H1 (cell line): ENCODE measurements at regions not wholly inside any gene's neighbourhood (a gene's known extent, or its start where the extent isn't known, plus 50 kb on each side); places are given as distances from the start of the nearest gene placed in this dataset.

ENCODE experiments used
- CTCF ChIA-PET: fragments of 300-600 bp; sonication (Branson Sonifier 250); formaldehyde crosslinking; loops from one replicate; lab custom pipeline; 2021; ENCODE audit not compliant: partially characterized antibody; lab: Charles Lee
- POLR2A ChIA-PET: fragments of 300-600 bp; sonication (Branson Sonifier 250); formaldehyde crosslinking; loops from one replicate; lab custom pipeline; 2021; ENCODE audit warnings: inconsistent platforms; ENCODE audit not compliant: partially characterized antibody; lab: Charles Lee
- DNase-seq, 2 experiments: peaks; one replicate each; pipeline versions ENCODE4 v3.0.0 to v3.0.0-alpha.2; 2010 to 2022; ENCODE audit warnings: low spot score in 2 of 2, low read depth in 1 of 2, mixed read lengths in 1 of 2
- FAIRE-seq: peaks from 2 replicates; lab custom pipeline; 2011; peaks lifted over from hg19 to GRCh38; lab: Jason Lieb, UNC
- H2AFZ ChIP-seq: 2 replicates; pipeline ENCODE4 v1.8.1; 2012; ENCODE audit warnings: low read length, inconsistent platforms
- H2AK5ac ChIP-seq: 2 replicates; pipeline ENCODE4 v1.6.1; 2013; ENCODE audit warnings: low read depth, low read length
- H2BK120ac ChIP-seq: replicated peaks from 2 replicates; pipeline ENCODE3; 2013; ENCODE audit warnings: low read depth, low read length, inconsistent platforms
- H2BK12ac ChIP-seq: 2 replicates; pipeline ENCODE4 v1.6.1; 2013; ENCODE audit warnings: low read depth, low read length
- H2BK15ac ChIP-seq: 2 replicates; pipeline ENCODE4 v1.6.1; 2013; ENCODE audit warnings: low read length
- H2BK20ac ChIP-seq: 2 replicates; pipeline ENCODE4 v1.6.1; 2013; ENCODE audit warnings: low read length
- H2BK5ac ChIP-seq: 2 replicates; pipeline ENCODE4 v1.6.1; 2013; ENCODE audit warnings: low read depth, low read length
- H3K14ac ChIP-seq: 2 replicates; pipeline ENCODE4 v1.6.1; 2013; ENCODE audit warnings: inconsistent platforms; ENCODE audit not compliant: insufficient read length
- H3K18ac ChIP-seq: 2 replicates; pipeline ENCODE4 v1.6.1; 2013; ENCODE audit warnings: low read length; ENCODE audit errors: extremely low read depth
- H3K23ac ChIP-seq: 2 replicates; pipeline ENCODE4 v1.6.1; 2013; ENCODE audit warnings: inconsistent platforms; ENCODE audit not compliant: insufficient read length
- H3K23me2 ChIP-seq: 2 replicates; pipeline ENCODE4 v1.6.1; 2013; ENCODE audit warnings: low read depth, low read length
- H3K27ac ChIP-seq: 2 replicates; pipeline ENCODE4 v1.6.1; 2011; ENCODE audit warnings: low read depth, low read length, inconsistent platforms
- H3K27me3 ChIP-seq, 4 experiments: replicated peaks in 1 of 4; 1 replicate in 1 of 4; 2 replicates in 3 of 4; pipeline versions ENCODE4 v1.6.1 to v1.8.1; 2011 to 2013; ENCODE audit warnings: low read length in 3 of 4, mild to moderate bottlenecking in 3 of 4, inconsistent platforms in 2 of 4, mixed read lengths in 2 of 4, moderate library complexity in 1 of 4; ENCODE audit not compliant: control insufficient read depth in 3 of 4, insufficient read depth in 3 of 4; ENCODE audit errors: extremely low read depth in 1 of 4
- H3K36me3 ChIP-seq, 4 experiments: 2 replicates each; pipeline versions ENCODE4 v1.6.1 to v1.8.1; 2011 to 2013; ENCODE audit warnings: mild to moderate bottlenecking in 4 of 4, low read length in 3 of 4, moderate library complexity in 2 of 4, control low read depth in 1 of 4, inconsistent platforms in 1 of 4; ENCODE audit not compliant: insufficient read depth in 4 of 4, control insufficient read depth in 2 of 4
- H3K4ac ChIP-seq: replicated peaks from 2 replicates; pipeline ENCODE3; 2013; ENCODE audit warnings: low read length, low read depth, mixed read lengths, inconsistent platforms; ENCODE audit not compliant: insufficient read length
- H3K4me1 ChIP-seq, 4 experiments: replicated peaks in 1 of 4; 1 replicate in 1 of 4; 2 replicates in 3 of 4; pipeline versions ENCODE4 v1.6.1 to v1.8.1; 2011 to 2013; ENCODE audit warnings: low read length in 3 of 4, inconsistent platforms in 2 of 4, mixed read lengths in 1 of 4; ENCODE audit not compliant: insufficient read depth in 4 of 4, control insufficient read depth in 3 of 4
- H3K4me2 ChIP-seq, 2 experiments: 2 replicates each; pipeline versions ENCODE4 v1.6.1 to v1.8.1; 2011 to 2013; ENCODE audit warnings: low read depth in 2 of 2, low read length in 2 of 2, control low read depth in 1 of 2, inconsistent platforms in 1 of 2, mild to moderate bottlenecking in 1 of 2; ENCODE audit not compliant: insufficient read depth in 1 of 2
- H3K4me3 ChIP-seq, 4 experiments: fragments of 200-600, 300-600 bp in 1 of 4; sonication (generic), shearing (Covaris generic), sonication (Bioruptor Twin) in 1 of 4; 2 replicates each; pipeline versions ENCODE4 v1.5.1 to v1.8.1; 2011 to 2016; ENCODE audit warnings: low read length in 4 of 4, low read depth in 3 of 4, control low read depth in 2 of 4, inconsistent platforms in 2 of 4, mild to moderate bottlenecking in 2 of 4, mixed read lengths in 1 of 4, moderate library complexity in 1 of 4; ENCODE audit not compliant: insufficient read depth in 2 of 4; ENCODE audit errors: extremely low read depth in 1 of 4
- H3K56ac ChIP-seq: replicated peaks from 2 replicates; pipeline ENCODE3; 2013; ENCODE audit warnings: low read depth, mild to moderate bottlenecking, mixed read lengths, low read length, inconsistent platforms; ENCODE audit not compliant: insufficient read length
- H3K79me1 ChIP-seq: 2 replicates; pipeline ENCODE4 v1.6.1; 2013; ENCODE audit warnings: low read depth, low read length, control low read depth
- H3K79me2 ChIP-seq, 2 experiments: 2 replicates each; pipeline versions ENCODE4 v1.6.1 to v1.8.1; 2012 to 2013; ENCODE audit warnings: low read length in 2 of 2, mild to moderate bottlenecking in 2 of 2, inconsistent platforms in 1 of 2; ENCODE audit not compliant: insufficient read depth in 2 of 2, control insufficient read depth in 1 of 2
- H3K9ac ChIP-seq, 4 experiments: replicated peaks in 1 of 4; 1 replicate in 1 of 4; 2 replicates in 3 of 4; pipeline versions ENCODE4 v1.6.1 to v1.8.1; 2011 to 2013; ENCODE audit warnings: low read depth in 3 of 4, low read length in 3 of 4, control low read depth in 2 of 4, mild to moderate bottlenecking in 2 of 4, moderate library complexity in 2 of 4, inconsistent platforms in 1 of 4; ENCODE audit errors: extremely low read depth in 1 of 4
- H3K9me3 ChIP-seq, 2 experiments: 2 replicates each; pipeline versions ENCODE4 v1.6.1 to v1.8.1; 2012 to 2013; ENCODE audit warnings: mild to moderate bottlenecking in 2 of 2, moderate library complexity in 2 of 2, control low read depth in 1 of 2, inconsistent platforms in 1 of 2, low read depth in 1 of 2, low read length in 1 of 2, mixed read lengths in 1 of 2; ENCODE audit not compliant: insufficient read depth in 2 of 2
- H4K20me1 ChIP-seq, 2 experiments: replicated peaks in 1 of 2; 2 replicates each; pipeline versions ENCODE3 to v1.8.1; 2011 to 2013; ENCODE audit warnings: inconsistent platforms in 2 of 2, low read length in 2 of 2, mild to moderate bottlenecking in 1 of 2; ENCODE audit not compliant: insufficient read depth in 2 of 2, control insufficient read depth in 1 of 2
- H4K5ac ChIP-seq: 2 replicates; pipeline ENCODE4 v1.6.1; 2013; ENCODE audit warnings: low read length, low read depth, mixed read lengths, inconsistent platforms; ENCODE audit not compliant: insufficient read length
- H4K8ac ChIP-seq: 2 replicates; pipeline ENCODE4 v1.8.0; 2013; ENCODE audit warnings: mild to moderate bottlenecking, moderate library complexity, low read length, inconsistent platforms; ENCODE audit not compliant: insufficient read depth; ENCODE audit errors: extremely low read depth
- H4K91ac ChIP-seq: replicated peaks from 2 replicates; pipeline ENCODE3; 2013; ENCODE audit warnings: low read length, mixed read lengths, inconsistent platforms; ENCODE audit not compliant: insufficient read length
- CBX5 ChIP-seq: fragments of 300-800, 300-1000 bp; sonication (generic); IDR thresholded peaks from 2 replicates; pipeline ENCODE4 v1.7.1; 2016; ENCODE audit warnings: antibody characterized with exemption, low read length, low read depth
- CEBPB ChIP-seq: IDR thresholded peaks from 2 replicates; pipeline ENCODE4 v1.6.1; 2012; ENCODE audit warnings: low read depth, low read length
- EGR1 ChIP-seq: IDR thresholded peaks from 2 replicates; pipeline ENCODE4 v1.6.1; 2011; ENCODE audit warnings: low read depth, low read length, borderline replicate concordance
- JUND ChIP-seq: IDR thresholded peaks from 2 replicates; pipeline ENCODE4 v1.6.1; 2011; ENCODE audit warnings: mild to moderate bottlenecking, improper control_type of control experiment, low read length
- KDM5A ChIP-seq: fragments of 200-600 bp; IDR thresholded peaks from 2 replicates; pipeline ENCODE4 v1.7.1; 2012; ENCODE audit warnings: mild to moderate bottlenecking, low read length, inconsistent platforms, mixed read lengths
- SP1 ChIP-seq: IDR thresholded peaks from 2 replicates; pipeline ENCODE4 v1.6.1; 2011; ENCODE audit warnings: low read depth, low read length
- TAF7 ChIP-seq: optimal IDR thresholded peaks from 2 replicates; pipeline ENCODE3; 2011; ENCODE audit warnings: low read depth, mild to moderate bottlenecking, inconsistent platforms, low read length, moderate library complexity, borderline replicate concordance
- WGBS, 2 experiments: shearing (Covaris generic) in 1 of 2; methylation state at CpG; one replicate each; pipeline versions ENCODE4 v1.1.6 to v1.1.7; 2013 to 2015; ENCODE audit warnings: low lambda C conversion rate in 2 of 2, mixed read lengths in 2 of 2, inconsistent platforms in 1 of 2, low coverage in 1 of 2, missing lambda C conversion rate in 1 of 2; ENCODE audit not compliant: insufficient replicate concordance in 2 of 2, insufficient coverage in 1 of 2, insufficient read length in 1 of 2; ENCODE audit errors: extremely low coverage in 1 of 2, missing lambda C conversion rate in 1 of 2; 5-methylcytosine and 5-hydroxymethylcytosine counted together
- TF ChIP-seq, protein P1 (sequence below): IDR thresholded peaks from 2 replicates; pipeline ENCODE4 v1.6.1; 2011; ENCODE audit warnings: low read length, improper control_type of control experiment

DNA sequence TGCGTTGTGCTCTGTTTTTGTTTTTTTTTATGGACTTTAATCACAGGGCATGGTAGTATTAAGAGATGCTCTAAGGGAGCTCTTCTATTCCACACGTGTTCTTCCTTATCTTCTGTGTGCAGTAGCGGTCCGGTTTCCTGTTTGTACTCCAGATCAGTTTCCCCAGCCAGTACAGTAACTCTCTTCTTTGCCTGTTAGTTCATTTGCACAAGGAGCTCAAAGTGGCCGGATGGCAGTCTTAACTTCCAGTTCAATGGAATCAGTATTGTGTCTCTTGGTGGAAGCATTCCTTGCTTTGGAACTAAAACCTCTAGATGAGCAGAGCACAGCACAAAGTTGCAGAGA lies 122.0 kb downstream of the KLF13 start:
- Histone ChIP-seq H3K4me3 (no peak overlapping the region), H3K23ac (no peak overlapping the region), H2AK5ac (no peak overlapping the region), H3K18ac (no peak overlapping the region), H3K79me2 (no peaks in the 10 kb centered on the region), H3K56ac (no peak overlapping the region), H3K4me1 (no peaks in the 10 kb centered on the region), H3K4me2 (no peak overlapping the region), H2BK120ac (no peak overlapping the region), H3K27me3 (no peaks in the 10 kb centered on the region), H3K14ac (no peak overlapping the region), H3K9ac (no peak overlapping the region), H3K4ac (no peak overlapping the region), H4K8ac (no peak overlapping the region), H3K36me3 (no peaks in the 10 kb centered on the region), H3K79me1 (no peaks in the 10 kb centered on the region), H2BK5ac (no peak overlapping the region), H2BK15ac (no peak overlapping the region), H3K27ac (no peak overlapping the region), H4K91ac (no peak overlapping the region), H2BK12ac (no peak overlapping the region), H2AFZ (no peak overlapping the region), H3K9me3 (no peaks in the 10 kb centered on the region), H4K20me1 (no peaks in the 10 kb centered on the region), H4K5ac (no peak overlapping the region), H2BK20ac (no peak overlapping the region), H3K23me2 (no peaks in the 10 kb centered on the region)
- TF ChIP-seq SP1 (no peak), EGR1 (no peak), JUND (no peak), TAF7 (no peak), KDM5A (no peak), CEBPB (no peak), CBX5 (no peak)
- TF ChIP-seq, protein P1, sequence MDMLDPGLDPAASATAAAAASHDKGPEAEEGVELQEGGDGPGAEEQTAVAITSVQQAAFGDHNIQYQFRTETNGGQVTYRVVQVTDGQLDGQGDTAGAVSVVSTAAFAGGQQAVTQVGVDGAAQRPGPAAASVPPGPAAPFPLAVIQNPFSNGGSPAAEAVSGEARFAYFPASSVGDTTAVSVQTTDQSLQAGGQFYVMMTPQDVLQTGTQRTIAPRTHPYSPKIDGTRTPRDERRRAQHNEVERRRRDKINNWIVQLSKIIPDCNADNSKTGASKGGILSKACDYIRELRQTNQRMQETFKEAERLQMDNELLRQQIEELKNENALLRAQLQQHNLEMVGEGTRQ: no peak
- peak in 1 of 2 experiments; percentile 20 for DNase-seq
- CTCF ChIA-PET: interaction anchor here (0.7 to 1.4 kb wide), 3 partner anchors 13 to 142 kb away, joined by 3 read pairs; no protein-coding TSS in a partner anchor
- POLR2A ChIA-PET: no interaction called here
- 86% methylated on average over 5 of the region's 5 CpGs; no CpG with 5 or more reads in 1 of the 2 experiments for WGBS, 2 experiments
- FAIRE-seq: no peak
